Stomach (tissue), 8 donors: ENCODE measurements at regions not wholly inside any gene's neighbourhood (a gene's known extent, or its start where the extent isn't known, plus 50 kb on each side); places are given as distances from the start of the nearest gene placed in this dataset.

Source experiments
- DNase-seq, 2 donors: peaks; one replicate each; pipeline versions ENCODE4 v3.0.0 to v3.0.0-alpha.2; 2013 to 2019
- H3K27ac ChIP-seq, 5 donors: fragments of 200-600 bp in 4 of 5; sonication (generic) in 4 of 5; one replicate each; pipeline ENCODE4 v1.5.1; 2013 to 2019; ENCODE audit warnings: mild to moderate bottlenecking in 1 of 5, moderate library complexity in 1 of 5
- H3K27me3 ChIP-seq, 3 donors: fragments of 200-600 bp; sonication (generic); one replicate each; pipeline ENCODE4 v1.5.1; 2017 to 2019; ENCODE audit warnings: mixed run types in 1 of 3
- H3K36me3 ChIP-seq, 4 donors: fragments of 200-600 bp; sonication (generic); 1 replicate in 3 of 4; 2 replicates in 1 of 4; pipeline ENCODE4 v1.5.1; 2016 to 2019
- H3K4me1 ChIP-seq, 4 donors: fragments of 200-600 bp; sonication (generic); one replicate each; pipeline ENCODE4 v1.5.1; 2016 to 2019
- H3K4me3 ChIP-seq, 4 donors: fragments of 200-600 bp; sonication (generic) in 3 of 4; one replicate each; pipeline ENCODE4 v1.5.1; 2016 to 2019; ENCODE audit warnings: mild to moderate bottlenecking in 1 of 4
- H3K9me3 ChIP-seq, 4 donors: fragments of 200-600 bp; sonication (generic); one replicate each; pipeline ENCODE4 v1.5.1; 2016 to 2019
- CTCF ChIP-seq, 7 experiments: fragments of 450-650 bp in 4 of 7; fragments of 200-600 bp in 3 of 7; sonication (generic) in 3 of 7; IDR thresholded peaks; one replicate each; pipeline ENCODE4 v1.5.1; 2016 to 2019; ENCODE audit warnings: antibody characterized with exemption in 7 of 7, control low read depth in 2 of 7, mild to moderate bottlenecking in 1 of 7
- EP300 ChIP-seq: sonication (generic); formaldehyde crosslinking; IDR thresholded peaks from one replicate; pipeline ENCODE4 v1.6.1; 2017; ENCODE audit warnings: antibody characterized with exemption
- POLR2A ChIP-seq, 4 donors: fragments of 450-650 bp; IDR thresholded peaks; one replicate each; pipeline ENCODE4 v1.6.1; 2016; ENCODE audit warnings: antibody characterized with exemption in 4 of 4, control low read depth in 2 of 4, mild to moderate bottlenecking in 1 of 4, moderate library complexity in 1 of 4
- POLR2AphosphoS5 ChIP-seq, 3 donors: sonication (generic); formaldehyde crosslinking; IDR thresholded peaks; one replicate each; pipeline ENCODE4 v1.6.1; 2016; ENCODE audit warnings: antibody characterized with exemption in 3 of 3
- WGBS, 5 donors: extraction: QIAGEN DNeasy Blood & Tissue Kit in 3 of 5; methylation state at CpG; one replicate each; pipeline versions ENCODE4 v1.1.5 to v1.1.7; 2013 to 2018; 5-methylcytosine and 5-hydroxymethylcytosine counted together
- intact Hi-C: fragments of 100-400 bp; cut with DNase I; formaldehyde crosslinking; loops from one replicate; pipeline ENCODE4 v1.15.1; 2023; ENCODE audit warnings: low total_unique reads
- donor health status: healthy with polysubstance abuse.
- donor health status: Bipolar disorder and iron deficiency.
- donor health status: healthy.

GRCh38 chr3:72487078-72487765 lies 361.0 kb downstream of the SHQ1 start:
- Histone ChIP-seq H3K27me3 (no peaks in the 10 kb centered on the region), H3K36me3 (no peaks in the 10 kb centered on the region), H3K9me3 (no peaks in the 10 kb centered on the region), H3K4me3 (no peak overlapping the region), H3K4me1 (peaks cover 14 to 47% (median 22%) of the 10 kb centered on the region in 4 donors), H3K27ac (peak overlapping the region in 4 of 5 donors; percentile 22 to 61 (median 46))
- DNase-seq = peak; percentile 52 to 67
- TF ChIP-seq POLR2AphosphoS5 (IDR thresholded peaks at IDR 0.05) = peak in 2 of 3 donors; percentile 29 to 32
- TF ChIP-seq EP300 = no peak
- intact Hi-C loops = no loop called here
- 24 to 37% (median 29%) methylated on average over 10 to 11 of the region's 11 CpGs for WGBS, 5 donors

GRCh38 chr3:72485641-72486040 lies 362.6 kb downstream of the SHQ1 start:
- TF ChIP-seq EP300 = no peak
- peak overlapping the region in 2 of 5 donors; percentile 36 to 42 for H3K27ac ChIP-seq
- no peaks in the 10 kb centered on the region for H3K27me3 ChIP-seq
- WGBS, 5 donors = 68 to 77% (median 72%) methylated on average over 2 of the region's 2 CpGs
- peaks cover 17 to 49% (median 22%) of the 10 kb centered on the region in 4 donors for H3K4me1 ChIP-seq
- H3K36me3 ChIP-seq = no peaks in the 10 kb centered on the region
- intact Hi-C loops = no loop called here
- no peak overlapping the region for H3K4me3 ChIP-seq
- DNase-seq = no peak
- H3K9me3 ChIP-seq = no peaks in the 10 kb centered on the region

GRCh38 chr3:72483554-72484104 lies 364.6 kb downstream of the SHQ1 start:
- WGBS, 5 donors = 88 to 93% (median 92%) methylated on average over 3 of the region's 3 CpGs
- TF ChIP-seq POLR2AphosphoS5 (IDR thresholded peaks at IDR 0.05) (no peak), POLR2A (IDR thresholded peaks at IDR 0.05) (no peak), EP300 (no peak), CTCF (IDR thresholded peaks at IDR 0.05) (no peak)
- Histone ChIP-seq H3K4me3 (no peak overlapping the region), H3K4me1 (peaks cover 17 to 49% (median 22%) of the 10 kb centered on the region in 4 donors), H3K9me3 (no peaks in the 10 kb centered on the region), H3K27me3 (no peaks in the 10 kb centered on the region), H3K36me3 (no peaks in the 10 kb centered on the region), H3K27ac (peak overlapping the region in 1 of 5 donors; percentile 63)
- intact Hi-C loops = no loop called here
- DNase-seq = no peak

- peak; percentile 69 to 89 for DNase-seq
- intact Hi-C loops = no loop called here
- Histone ChIP-seq H3K27me3 (no peaks in the 10 kb centered on the region), H3K27ac (peak overlapping the region in 4 of 5 donors; percentile 55 to 70 (median 59)), H3K36me3 (no peaks in the 10 kb centered on the region), H3K9me3 (no peaks in the 10 kb centered on the region), H3K4me3 (peak overlapping the region; percentile 26 to 43 (median 32)), H3K4me1 (peaks cover 16 to 40% (median 21%) of the 10 kb centered on the region in 4 donors)
- TF ChIP-seq POLR2AphosphoS5 (IDR thresholded peaks at IDR 0.05) (peak in 1 of 3 donors; percentile 78), POLR2A (IDR thresholded peaks at IDR 0.05) (no peak), CTCF (IDR thresholded peaks at IDR 0.05) (no peak), EP300 (no peak)
- WGBS, 5 donors = 9 to 12% (median 11%) methylated on average over 12 of the region's 12 CpGs
These were observed 365.5 kb downstream of the SHQ1 start for GRCh38 chr3:72482589-72483321.

GRCh38 chr3:72481542-72481941 lies 366.7 kb downstream of the SHQ1 start:
- intact Hi-C loops = no loop called here
- DNase-seq = no peak
- H3K36me3 ChIP-seq = no peaks in the 10 kb centered on the region
- no peak overlapping the region for H3K4me3 ChIP-seq
- TF ChIP-seq EP300 = no peak
- TF ChIP-seq POLR2A (IDR thresholded peaks at IDR 0.05) = no peak
- no peak for TF ChIP-seq CTCF (IDR thresholded peaks at IDR 0.05)
- TF ChIP-seq POLR2AphosphoS5 (IDR thresholded peaks at IDR 0.05) = no peak
- H3K4me1 ChIP-seq = peaks cover 6 to 28% (median 11%) of the 10 kb centered on the region in 4 donors
- WGBS, 5 donors = 86 to 98% (median 91%) methylated on average over 4 of the region's 4 CpGs
- H3K9me3 ChIP-seq = no peaks in the 10 kb centered on the region
- H3K27me3 ChIP-seq = no peaks in the 10 kb centered on the region
- H3K27ac ChIP-seq = no peak overlapping the region
